H1 (cell line): ENCODE measurements at regions not wholly inside any gene's neighbourhood (a gene's known extent, or its start where the extent isn't known, plus 50 kb on each side); places are given as distances from the start of the nearest gene placed in this dataset.

ENCODE experiments used
- CTCF ChIA-PET: fragments of 300-600 bp; sonication (Branson Sonifier 250); formaldehyde crosslinking; loops from one replicate; lab custom pipeline; 2021; ENCODE audit not compliant: partially characterized antibody; lab: Charles Lee
- POLR2A ChIA-PET: fragments of 300-600 bp; sonication (Branson Sonifier 250); formaldehyde crosslinking; loops from one replicate; lab custom pipeline; 2021; ENCODE audit warnings: inconsistent platforms; ENCODE audit not compliant: partially characterized antibody; lab: Charles Lee
- DNase-seq, 2 experiments: peaks; one replicate each; pipeline versions ENCODE4 v3.0.0 to v3.0.0-alpha.2; 2010 to 2022; ENCODE audit warnings: low spot score in 2 of 2, low read depth in 1 of 2, mixed read lengths in 1 of 2
- FAIRE-seq: peaks from 2 replicates; lab custom pipeline; 2011; peaks lifted over from hg19 to GRCh38; lab: Jason Lieb, UNC
- H2AFZ ChIP-seq: 2 replicates; pipeline ENCODE4 v1.8.1; 2012; ENCODE audit warnings: low read length, inconsistent platforms
- H2AK5ac ChIP-seq: 2 replicates; pipeline ENCODE4 v1.6.1; 2013; ENCODE audit warnings: low read depth, low read length
- H2BK120ac ChIP-seq: replicated peaks from 2 replicates; pipeline ENCODE3; 2013; ENCODE audit warnings: low read depth, low read length, inconsistent platforms
- H2BK12ac ChIP-seq: 2 replicates; pipeline ENCODE4 v1.6.1; 2013; ENCODE audit warnings: low read depth, low read length
- H2BK15ac ChIP-seq: 2 replicates; pipeline ENCODE4 v1.6.1; 2013; ENCODE audit warnings: low read length
- H2BK20ac ChIP-seq: 2 replicates; pipeline ENCODE4 v1.6.1; 2013; ENCODE audit warnings: low read length
- H2BK5ac ChIP-seq: 2 replicates; pipeline ENCODE4 v1.6.1; 2013; ENCODE audit warnings: low read depth, low read length
- H3K14ac ChIP-seq: 2 replicates; pipeline ENCODE4 v1.6.1; 2013; ENCODE audit warnings: inconsistent platforms; ENCODE audit not compliant: insufficient read length
- H3K18ac ChIP-seq: 2 replicates; pipeline ENCODE4 v1.6.1; 2013; ENCODE audit warnings: low read length; ENCODE audit errors: extremely low read depth
- H3K23ac ChIP-seq: 2 replicates; pipeline ENCODE4 v1.6.1; 2013; ENCODE audit warnings: inconsistent platforms; ENCODE audit not compliant: insufficient read length
- H3K23me2 ChIP-seq: 2 replicates; pipeline ENCODE4 v1.6.1; 2013; ENCODE audit warnings: low read depth, low read length
- H3K27ac ChIP-seq: 2 replicates; pipeline ENCODE4 v1.6.1; 2011; ENCODE audit warnings: low read depth, low read length, inconsistent platforms
- H3K27me3 ChIP-seq, 4 experiments: replicated peaks in 1 of 4; 1 replicate in 1 of 4; 2 replicates in 3 of 4; pipeline versions ENCODE4 v1.6.1 to v1.8.1; 2011 to 2013; ENCODE audit warnings: low read length in 3 of 4, mild to moderate bottlenecking in 3 of 4, inconsistent platforms in 2 of 4, mixed read lengths in 2 of 4, moderate library complexity in 1 of 4; ENCODE audit not compliant: control insufficient read depth in 3 of 4, insufficient read depth in 3 of 4; ENCODE audit errors: extremely low read depth in 1 of 4
- H3K36me3 ChIP-seq, 4 experiments: 2 replicates each; pipeline versions ENCODE4 v1.6.1 to v1.8.1; 2011 to 2013; ENCODE audit warnings: mild to moderate bottlenecking in 4 of 4, low read length in 3 of 4, moderate library complexity in 2 of 4, control low read depth in 1 of 4, inconsistent platforms in 1 of 4; ENCODE audit not compliant: insufficient read depth in 4 of 4, control insufficient read depth in 2 of 4
- H3K4ac ChIP-seq: replicated peaks from 2 replicates; pipeline ENCODE3; 2013; ENCODE audit warnings: low read length, low read depth, mixed read lengths, inconsistent platforms; ENCODE audit not compliant: insufficient read length
- H3K4me1 ChIP-seq, 4 experiments: replicated peaks in 1 of 4; 1 replicate in 1 of 4; 2 replicates in 3 of 4; pipeline versions ENCODE4 v1.6.1 to v1.8.1; 2011 to 2013; ENCODE audit warnings: low read length in 3 of 4, inconsistent platforms in 2 of 4, mixed read lengths in 1 of 4; ENCODE audit not compliant: insufficient read depth in 4 of 4, control insufficient read depth in 3 of 4
- H3K4me2 ChIP-seq, 2 experiments: 2 replicates each; pipeline versions ENCODE4 v1.6.1 to v1.8.1; 2011 to 2013; ENCODE audit warnings: low read depth in 2 of 2, low read length in 2 of 2, control low read depth in 1 of 2, inconsistent platforms in 1 of 2, mild to moderate bottlenecking in 1 of 2; ENCODE audit not compliant: insufficient read depth in 1 of 2
- H3K4me3 ChIP-seq, 4 experiments: fragments of 200-600, 300-600 bp in 1 of 4; sonication (generic), shearing (Covaris generic), sonication (Bioruptor Twin) in 1 of 4; 2 replicates each; pipeline versions ENCODE4 v1.5.1 to v1.8.1; 2011 to 2016; ENCODE audit warnings: low read length in 4 of 4, low read depth in 3 of 4, control low read depth in 2 of 4, inconsistent platforms in 2 of 4, mild to moderate bottlenecking in 2 of 4, mixed read lengths in 1 of 4, moderate library complexity in 1 of 4; ENCODE audit not compliant: insufficient read depth in 2 of 4; ENCODE audit errors: extremely low read depth in 1 of 4
- H3K56ac ChIP-seq: replicated peaks from 2 replicates; pipeline ENCODE3; 2013; ENCODE audit warnings: low read depth, mild to moderate bottlenecking, mixed read lengths, low read length, inconsistent platforms; ENCODE audit not compliant: insufficient read length
- H3K79me1 ChIP-seq: 2 replicates; pipeline ENCODE4 v1.6.1; 2013; ENCODE audit warnings: low read depth, low read length, control low read depth
- H3K79me2 ChIP-seq, 2 experiments: 2 replicates each; pipeline versions ENCODE4 v1.6.1 to v1.8.1; 2012 to 2013; ENCODE audit warnings: low read length in 2 of 2, mild to moderate bottlenecking in 2 of 2, inconsistent platforms in 1 of 2; ENCODE audit not compliant: insufficient read depth in 2 of 2, control insufficient read depth in 1 of 2
- H3K9ac ChIP-seq, 4 experiments: replicated peaks in 1 of 4; 1 replicate in 1 of 4; 2 replicates in 3 of 4; pipeline versions ENCODE4 v1.6.1 to v1.8.1; 2011 to 2013; ENCODE audit warnings: low read depth in 3 of 4, low read length in 3 of 4, control low read depth in 2 of 4, mild to moderate bottlenecking in 2 of 4, moderate library complexity in 2 of 4, inconsistent platforms in 1 of 4; ENCODE audit errors: extremely low read depth in 1 of 4
- H3K9me3 ChIP-seq, 2 experiments: 2 replicates each; pipeline versions ENCODE4 v1.6.1 to v1.8.1; 2012 to 2013; ENCODE audit warnings: mild to moderate bottlenecking in 2 of 2, moderate library complexity in 2 of 2, control low read depth in 1 of 2, inconsistent platforms in 1 of 2, low read depth in 1 of 2, low read length in 1 of 2, mixed read lengths in 1 of 2; ENCODE audit not compliant: insufficient read depth in 2 of 2
- H4K20me1 ChIP-seq, 2 experiments: replicated peaks in 1 of 2; 2 replicates each; pipeline versions ENCODE3 to v1.8.1; 2011 to 2013; ENCODE audit warnings: inconsistent platforms in 2 of 2, low read length in 2 of 2, mild to moderate bottlenecking in 1 of 2; ENCODE audit not compliant: insufficient read depth in 2 of 2, control insufficient read depth in 1 of 2
- H4K5ac ChIP-seq: 2 replicates; pipeline ENCODE4 v1.6.1; 2013; ENCODE audit warnings: low read length, low read depth, mixed read lengths, inconsistent platforms; ENCODE audit not compliant: insufficient read length
- H4K8ac ChIP-seq: 2 replicates; pipeline ENCODE4 v1.8.0; 2013; ENCODE audit warnings: mild to moderate bottlenecking, moderate library complexity, low read length, inconsistent platforms; ENCODE audit not compliant: insufficient read depth; ENCODE audit errors: extremely low read depth
- H4K91ac ChIP-seq: replicated peaks from 2 replicates; pipeline ENCODE3; 2013; ENCODE audit warnings: low read length, mixed read lengths, inconsistent platforms; ENCODE audit not compliant: insufficient read length
- BCL11A ChIP-seq, 2 experiments: IDR thresholded peaks; one replicate each; pipeline ENCODE4 v1.6.1; 2011; ENCODE audit warnings: low read depth in 2 of 2, low read length in 2 of 2, mild to moderate bottlenecking in 2 of 2
- CTCF ChIP-seq, 3 experiments: IDR thresholded peaks; 1 replicate in 2 of 3; 2 replicates in 1 of 3; pipeline versions ENCODE4 v1.5.1 to v1.6.1; 2011; ENCODE audit warnings: low read length in 3 of 3, mild to moderate bottlenecking in 3 of 3, inconsistent platforms in 2 of 3, low read depth in 1 of 3, moderate library complexity in 1 of 3; ENCODE audit not compliant: insufficient read depth in 1 of 3; ENCODE audit errors: control extremely low read depth in 1 of 3
- POLR2AphosphoS5 ChIP-seq: IDR thresholded peaks from 2 replicates; pipeline ENCODE4 v1.6.1; 2011; ENCODE audit warnings: low read depth, low read length
- RNF2 ChIP-seq: fragments of 200-900, 300-1000 bp; sonication (generic); IDR thresholded peaks from 2 replicates; pipeline ENCODE4 v1.7.1; 2016; ENCODE audit warnings: borderline replicate concordance, low read depth, mild to moderate bottlenecking, antibody characterized with exemption, low read length; ENCODE audit not compliant: poor library complexity, severe bottlenecking; ENCODE audit errors: missing control alignments
- SIN3A ChIP-seq, 2 experiments: IDR thresholded peaks in 1 of 2; conservative IDR thresholded peaks in 1 of 2; 2 replicates each; pipeline ENCODE4 v1.6.1; 2011 to 2012; ENCODE audit warnings: low read length in 2 of 2, improper control_type of control experiment in 1 of 2, low read depth in 1 of 2, mild to moderate bottlenecking in 1 of 2
- SP2 ChIP-seq: IDR thresholded peaks from 2 replicates; pipeline ENCODE4 v1.6.1; 2012; ENCODE audit warnings: mild to moderate bottlenecking, low read length, inconsistent platforms
- TAF7 ChIP-seq: optimal IDR thresholded peaks from 2 replicates; pipeline ENCODE3; 2011; ENCODE audit warnings: low read depth, mild to moderate bottlenecking, inconsistent platforms, low read length, moderate library complexity, borderline replicate concordance
- WGBS, 2 experiments: shearing (Covaris generic) in 1 of 2; methylation state at CpG; one replicate each; pipeline versions ENCODE4 v1.1.6 to v1.1.7; 2013 to 2015; ENCODE audit warnings: low lambda C conversion rate in 2 of 2, mixed read lengths in 2 of 2, inconsistent platforms in 1 of 2, low coverage in 1 of 2, missing lambda C conversion rate in 1 of 2; ENCODE audit not compliant: insufficient replicate concordance in 2 of 2, insufficient coverage in 1 of 2, insufficient read length in 1 of 2; ENCODE audit errors: extremely low coverage in 1 of 2, missing lambda C conversion rate in 1 of 2; 5-methylcytosine and 5-hydroxymethylcytosine counted together

- no peak for FAIRE-seq
- ChIA-PET CTCF (interaction anchor here (1.0 to 1.3 kb wide), 2 partner anchors 12 to 19 kb away, joined by 3 to 4 read pairs; no protein-coding TSS in a partner anchor), POLR2A (no interaction called here)
- Histone ChIP-seq H3K27me3 (no peaks in the 10 kb centered on the region), H4K20me1 (no peaks in the 10 kb centered on the region), H3K4me3 (no peak overlapping the region), H3K4ac (no peak overlapping the region), H3K79me1 (no peaks in the 10 kb centered on the region), H4K8ac (no peak overlapping the region), H2AFZ (no peak overlapping the region), H3K18ac (no peak overlapping the region), H4K5ac (no peak overlapping the region), H3K36me3 (no peaks in the 10 kb centered on the region), H3K79me2 (no peaks in the 10 kb centered on the region), H3K23me2 (no peaks in the 10 kb centered on the region), H3K27ac (no peak overlapping the region), H2BK15ac (no peak overlapping the region), H3K4me1 (no peaks in the 10 kb centered on the region), H4K91ac (no peak overlapping the region), H2BK5ac (no peak overlapping the region), H3K4me2 (no peak overlapping the region), H2AK5ac (no peak overlapping the region), H3K14ac (no peak overlapping the region), H2BK120ac (no peak overlapping the region)
- WGBS, 2 experiments, result 85% methylated on average over 11 of the region's 11 CpGs; no CpG with 5 or more reads in 1 of the 2 experiments
- TF ChIP-seq RNF2 (no peak), CTCF (IDR thresholded peaks at IDR 0.05; ENCODE audit: control extremely low read depth in 1 of 3, insufficient read depth in 1 of 3, low read depth in 1 of 3, low read length in 3 of 3) (no peak), BCL11A (IDR thresholded peaks at IDR 0.05; ENCODE audit: low read depth in 2 of 2, low read length in 2 of 2) (no peak), SP2 (no peak), TAF7 (no peak), SIN3A (conservative IDR thresholded peaks at IDR 0.05 in 1 of 2, IDR thresholded peaks at IDR 0.05 in 1 of 2; ENCODE audit: low read depth in 1 of 2, low read length in 2 of 2) (no peak), POLR2AphosphoS5 (no peak)
- TF ChIP-seq, all 59 proteins: peak for 0
- H2BK12ac ChIP-seq, result no peak overlapping the region
- DNase-seq, result no peak
- H3K9ac ChIP-seq, result no peak overlapping the region
- no peak overlapping the region for H3K56ac ChIP-seq
- no peak overlapping the region for H3K23ac ChIP-seq
- no peak overlapping the region for H2BK20ac ChIP-seq
- H3K9me3 ChIP-seq, result peaks cover 0 to 6% of the 10 kb centered on the region in 2 experiments; a peak in 2 of 4 replicates
Observed at GRCh38 chr22:49436056-49436455, 391.6 kb downstream of the BRD1 start.
